GM19239 (cell line): ENCODE measurements at regions not wholly inside any gene's neighbourhood (a gene's known extent, or its start where the extent isn't known, plus 50 kb on each side); places are given as distances from the start of the nearest gene placed in this dataset.
"Not testable (repeated sequence)": the region's sequence is repeated elsewhere in the genome, so short reads cannot be mapped to it uniquely, and the experiment has no call there.

Experiments
- DNase-seq: peaks from one replicate; pipeline ENCODE4 v3.0.0; 2011; ENCODE audit warnings: low spot score; ENCODE audit not compliant: insufficient read length
- FAIRE-seq: peaks from 2 replicates; lab custom pipeline; 2011; peaks lifted over from hg19 to GRCh38; lab: Jason Lieb, UNC

- DNase-seq = no peak
- no peak for FAIRE-seq
Observed at GRCh38 chr13:111411919-111412650, 91.6 kb downstream of the TEX29 start.

DNA sequence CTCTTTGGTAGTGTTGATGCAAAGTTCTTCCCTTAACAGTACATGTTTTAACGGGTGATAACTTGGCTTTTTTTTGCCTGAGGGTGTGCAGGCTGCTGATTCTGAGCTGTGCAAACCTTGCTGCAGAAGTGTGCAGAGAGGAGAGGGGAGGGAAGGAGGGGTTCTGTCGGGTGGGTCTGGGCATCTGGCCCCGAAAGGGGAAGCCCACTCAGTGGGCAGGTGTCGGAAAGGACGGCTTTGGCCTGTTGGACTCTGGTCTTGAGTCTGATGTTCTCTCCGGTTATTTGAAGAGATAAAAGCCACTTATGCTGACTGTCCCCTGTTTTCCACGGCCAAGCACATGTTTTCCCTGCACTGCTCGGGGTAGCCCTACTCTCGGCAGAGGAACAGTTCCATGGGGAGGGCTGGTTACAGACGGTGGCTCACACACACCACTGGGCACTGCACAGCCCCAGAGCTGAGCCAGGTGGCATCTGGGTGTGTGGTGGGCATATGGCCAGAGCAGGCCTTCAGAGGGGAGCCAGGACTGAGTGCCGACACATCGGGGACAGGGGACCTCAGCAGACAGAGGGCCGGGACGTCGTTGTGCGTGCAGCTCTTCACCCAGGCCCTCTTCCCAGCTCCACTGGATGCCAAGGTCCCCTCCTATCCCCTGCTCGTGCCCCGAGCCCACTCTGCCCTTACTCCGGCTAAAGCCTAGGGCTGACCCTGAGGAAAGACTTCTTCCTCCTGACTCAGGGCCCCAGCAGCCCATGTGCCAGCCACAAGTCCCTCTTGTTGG lies 93.2 kb downstream of the TEX29 start:
- no peak for FAIRE-seq
- no peak for DNase-seq

DNA sequence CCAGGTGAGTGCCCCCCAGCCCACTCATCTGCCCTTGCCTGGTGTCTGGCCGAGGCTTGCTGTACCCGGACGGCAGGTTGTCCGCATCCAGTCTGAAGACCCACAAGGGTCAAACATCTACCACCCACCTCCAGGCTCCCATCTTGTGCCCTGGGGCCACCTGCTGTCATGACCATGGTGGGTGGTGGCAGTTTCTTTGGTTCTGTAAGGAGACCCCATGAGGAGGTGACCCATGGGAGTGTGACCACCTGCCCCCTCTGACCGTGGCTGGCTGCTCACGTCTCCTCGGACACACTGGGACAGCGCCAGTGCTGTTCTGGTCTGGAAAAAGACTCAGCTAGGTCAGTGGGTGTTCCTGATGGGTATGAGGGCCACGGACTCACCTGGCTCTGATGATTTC lies 93.9 kb downstream of the TEX29 start:
- no peak for DNase-seq
- FAIRE-seq = no peak

DNA sequence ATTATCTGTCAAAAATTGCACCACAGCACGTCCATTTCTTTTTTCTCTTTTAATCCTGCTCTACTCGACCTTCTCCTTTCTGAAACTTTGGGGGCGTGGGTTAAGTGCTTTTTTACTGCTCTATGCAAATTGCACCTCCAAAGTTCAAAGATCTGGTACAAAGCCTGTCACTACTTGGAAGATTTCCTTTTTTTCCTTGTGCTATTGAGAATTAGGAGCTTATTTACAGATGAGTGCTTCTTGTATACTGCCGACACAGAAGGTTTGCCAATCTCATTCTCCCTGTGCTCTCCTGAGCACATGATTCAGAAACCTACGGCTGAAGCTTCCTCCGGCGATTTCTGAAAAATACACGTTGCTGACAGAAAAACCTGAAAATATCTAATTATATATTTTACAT lies 94.8 kb downstream of the TEX29 start:
- DNase-seq (no peak), FAIRE-seq (no peak)

- FAIRE-seq = no peak
- no peak for DNase-seq
Observed at GRCh38 chr13:111415765-111416164, 95.3 kb downstream of the TEX29 start.

- FAIRE-seq = no peak
Observed at GRCh38 chr13:111418101-111418500, 97.7 kb downstream of the TEX29 start.

GRCh38 chr13:111420113-111420876 lies 99.9 kb downstream of the TEX29 start:
- DNase-seq (no peak), FAIRE-seq (no peak)

More at GRCh38 chr13:111418101-111418500, 97.7 kb downstream of the TEX29 start:
- DNase-seq = no peak

DNA sequence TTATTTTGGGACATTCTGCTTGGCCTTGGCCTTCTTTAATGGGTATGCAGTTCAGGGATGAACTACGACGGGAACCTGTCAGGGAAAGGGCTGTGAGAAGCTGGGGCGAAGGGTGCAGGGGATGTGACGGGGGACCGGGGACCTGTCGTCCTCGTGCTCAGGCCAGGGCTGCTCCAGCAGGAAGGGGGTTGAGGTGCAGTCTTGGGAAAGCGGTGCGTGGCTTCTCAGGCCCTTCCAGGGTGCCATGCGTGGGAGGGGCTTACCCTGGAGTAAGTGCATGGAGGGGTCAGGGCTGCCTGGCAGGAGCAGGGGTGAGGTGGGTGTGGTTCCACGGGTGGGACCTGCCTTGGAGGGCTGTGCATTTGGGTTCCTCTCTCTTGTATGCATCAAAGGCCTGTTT lies 100.8 kb downstream of the TEX29 start:
- FAIRE-seq (no peak), DNase-seq (no peak)

GRCh38 chr13:111422348-111422747 lies 101.9 kb downstream of the TEX29 start:
- FAIRE-seq (no peak), DNase-seq (no peak)

GRCh38 chr13:111423168-111423785 lies 102.8 kb downstream of the TEX29 start:
- DNase-seq = no peak
- FAIRE-seq = no peak

DNA sequence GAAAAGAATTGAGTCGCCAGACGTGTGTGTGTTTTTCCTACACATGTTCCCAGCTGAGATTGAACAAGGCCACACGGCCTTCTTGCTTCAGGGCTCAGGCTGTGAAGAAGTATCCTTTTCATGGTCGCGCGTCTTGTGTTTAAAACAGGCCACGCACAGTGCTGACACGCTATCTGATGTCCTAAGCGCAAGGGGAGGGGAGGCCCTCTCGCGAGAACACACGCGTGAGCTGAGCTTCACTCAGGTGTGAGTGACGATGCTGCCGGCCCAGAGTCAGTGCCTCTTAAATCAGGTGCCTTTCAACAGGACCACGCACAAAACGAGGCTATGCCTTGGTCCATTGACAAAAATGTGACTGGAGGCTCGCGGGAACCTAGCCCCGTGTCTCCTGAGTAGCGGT lies 103.7 kb downstream of the TEX29 start:
- FAIRE-seq (no peak), DNase-seq (no peak)

- FAIRE-seq (no peak), DNase-seq (no peak)
Observed at GRCh38 chr13:111425326-111425725, 104.9 kb downstream of the TEX29 start.

DNA sequence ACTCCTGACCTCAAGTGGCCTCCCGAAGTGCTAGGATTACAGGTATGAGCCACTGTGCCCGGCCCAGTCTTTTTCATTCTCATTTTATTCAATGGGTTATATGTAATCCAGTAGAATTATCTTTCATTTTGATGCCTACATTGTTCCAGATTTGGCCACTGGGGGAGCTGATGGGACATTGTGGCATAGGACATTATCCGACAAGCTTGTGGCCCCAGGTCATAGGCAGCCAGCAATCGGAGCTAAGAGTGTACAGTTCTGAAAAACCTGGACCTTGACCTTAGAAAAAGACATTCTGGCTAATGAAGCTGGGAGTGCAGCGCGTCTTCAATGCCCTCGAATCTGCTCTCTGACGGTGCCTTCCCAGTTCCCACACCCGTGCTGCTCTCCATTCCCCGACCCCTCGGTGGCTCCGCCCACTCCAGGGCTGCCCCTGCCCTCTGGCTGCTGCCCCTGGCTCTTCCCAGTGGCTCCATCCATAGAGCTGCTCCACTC lies 108.7 kb downstream of the TEX29 start:
- DNase-seq = peak; percentile 23
- FAIRE-seq = no peak

DNA sequence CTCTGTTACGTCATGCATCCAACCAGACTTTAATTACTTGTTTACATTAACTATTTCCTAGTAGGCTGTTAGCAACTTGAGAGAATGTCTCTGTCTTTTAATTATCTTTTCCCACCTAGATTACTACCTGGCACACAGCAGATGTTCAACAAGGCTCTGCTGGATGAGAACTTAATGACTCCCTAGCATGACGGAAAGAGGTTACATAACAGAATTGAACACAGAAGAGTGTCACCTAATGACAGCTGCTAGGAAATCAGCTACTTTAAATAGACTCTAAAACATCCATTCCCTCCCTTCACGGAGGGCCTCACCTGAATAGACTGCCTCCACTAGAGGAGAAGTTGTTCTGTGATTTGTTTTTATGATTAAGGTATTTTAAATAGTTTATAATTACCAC lies 110.8 kb downstream of the TEX29 start:
- FAIRE-seq (no peak), DNase-seq (no peak)

- DNase-seq (no peak), FAIRE-seq (no peak)
Observed at GRCh38 chr13:111434578-111435159, 114.2 kb downstream of the TEX29 start.

DNA sequence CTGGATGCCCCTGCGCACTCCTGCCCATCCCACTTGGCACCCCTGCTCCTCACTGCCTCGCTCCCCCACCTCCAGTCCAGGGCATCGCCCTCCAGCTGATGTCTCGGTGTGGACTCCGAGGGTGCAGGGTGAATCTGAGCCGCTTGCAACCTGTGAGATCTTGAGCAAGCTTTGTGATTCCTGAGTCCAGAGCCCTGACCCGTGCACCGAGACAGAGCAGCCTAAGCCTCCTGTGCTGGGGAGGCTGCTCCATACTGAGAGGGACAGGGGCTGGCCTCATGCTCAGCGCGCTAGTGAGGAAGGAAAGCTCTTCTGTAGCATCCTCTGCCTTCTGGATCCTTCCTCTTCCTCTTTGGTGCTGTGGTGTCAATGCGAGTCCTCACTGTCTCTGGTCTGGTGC lies 116.0 kb downstream of the TEX29 start:
- FAIRE-seq (no peak), DNase-seq (no peak)

GRCh38 chr13:111437417-111437816 lies 117.0 kb downstream of the TEX29 start:
- FAIRE-seq (no peak), DNase-seq (no peak)

DNA sequence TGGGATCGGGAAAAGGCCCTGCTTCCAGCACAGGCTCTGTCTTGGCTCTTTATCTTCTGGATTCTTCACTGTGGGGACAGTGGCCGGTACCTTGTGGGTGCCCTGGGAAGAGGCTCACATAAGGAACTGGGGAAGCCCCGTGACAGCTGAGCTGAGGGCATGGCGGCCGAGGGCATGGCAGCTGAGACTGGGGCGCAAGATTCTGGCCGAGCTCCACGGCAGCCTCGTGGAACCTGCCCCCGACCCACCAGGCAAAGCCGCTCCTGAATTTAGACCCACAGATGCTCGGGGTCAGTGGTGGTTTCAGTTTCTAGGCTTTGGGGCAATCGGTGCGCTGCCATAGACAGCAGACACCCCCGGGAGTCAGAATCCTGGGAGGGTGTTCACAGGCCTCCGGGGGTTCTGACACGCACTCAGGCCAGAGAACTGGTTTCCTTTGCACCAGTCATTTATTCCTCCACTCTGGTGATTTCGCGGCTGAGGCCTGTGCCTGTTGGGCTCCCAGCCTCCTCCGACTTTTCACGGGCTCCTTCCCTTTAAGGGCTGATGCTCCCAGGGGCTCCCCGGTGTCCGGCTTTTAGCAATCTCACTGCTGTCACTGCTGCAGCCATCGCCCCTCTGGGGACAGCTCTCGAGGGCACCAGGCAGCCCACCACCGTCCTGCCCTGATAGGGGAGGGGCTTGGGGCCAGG lies 117.6 kb downstream of the TEX29 start:
- DNase-seq (no peak), FAIRE-seq (no peak)

GRCh38 chr13:111440492-111440891 lies 120.0 kb downstream of the TEX29 start:
- not testable (repeated sequence) for DNase-seq, FAIRE-seq
